GM20000 (cell line): ENCODE measurements at regions not wholly inside any gene's neighbourhood (a gene's known extent, or its start where the extent isn't known, plus 50 kb on each side); places are given as distances from the start of the nearest gene placed in this dataset.
"Not testable (repeated sequence)": the region's sequence is repeated elsewhere in the genome, so short reads cannot be mapped to it uniquely, and the experiment has no call there.

Source experiments
- DNase-seq: peaks from one replicate; pipeline ENCODE4 v3.0.0; 2012; ENCODE audit warnings: low spot score
- CTCF ChIP-seq: IDR thresholded peaks from 2 replicates; pipeline ENCODE4 v1.5.1; 2012; ENCODE audit warnings: mild to moderate bottlenecking, control low read depth; ENCODE audit errors: extremely low read depth, missing control alignments

- DNase-seq: no peak
- TF ChIP-seq CTCF: no peak
Measured at GRCh38 chr4:155047755-155048154, 160.7 kb upstream of the NPY2R start.

GRCh38 chr4:155054042-155054441 is 154.4 kb upstream of the NPY2R start:
- DNase-seq: not testable (repeated sequence)

- no peak for DNase-seq
- TF ChIP-seq CTCF: no peak
Measured at GRCh38 chr4:155060419-155060818, 148.0 kb upstream of the NPY2R start.

- DNase-seq: no peak
- no peak for TF ChIP-seq CTCF
Measured at GRCh38 chr4:155060873-155061272, 147.6 kb upstream of the NPY2R start.

GRCh38 chr4:155062948-155063347 is 145.5 kb upstream of the NPY2R start:
- no peak for DNase-seq
- TF ChIP-seq CTCF: no peak

GRCh38 chr4:155064934-155065333 is 143.5 kb upstream of the NPY2R start:
- DNase-seq: not testable (repeated sequence)

- no peak for DNase-seq
- TF ChIP-seq CTCF: no peak
Measured at GRCh38 chr4:155066871-155067270, 141.6 kb upstream of the NPY2R start.

GRCh38 chr4:155071962-155072361 is 136.5 kb upstream of the NPY2R start:
- no peak for DNase-seq
- TF ChIP-seq CTCF: no peak

GRCh38 chr4:155072417-155072816 is 136.0 kb upstream of the NPY2R start:
- TF ChIP-seq CTCF: no peak
- DNase-seq: no peak
